DMS 273 treated with DMSO at 0.1 percent for 48 hours (cell line): ENCODE measurements at regions not wholly inside any gene's neighbourhood (a gene's known extent, or its start where the extent isn't known, plus 50 kb on each side); places are given as distances from the start of the nearest gene placed in this dataset.
"Not testable (repeated sequence)": the region's sequence is repeated elsewhere in the genome, so short reads cannot be mapped to it uniquely, and the experiment has no call there.

ENCODE experiments used
- DNase-seq: peaks from one replicate; lab custom pipeline; 2025; lab: John Stamatoyannopoulos, UW

- DNase-seq, result no peak
Observed at GRCh38 chr2:221997683-221998082, 301.1 kb downstream of the PAX3 start.

GRCh38 chr2:221997100-221997499, 301.7 kb downstream of the PAX3 start:
- no peak for DNase-seq

- no peak for DNase-seq
Observed at GRCh38 chr2:221994926-221995325, 303.9 kb downstream of the PAX3 start.

- not testable (repeated sequence) for DNase-seq
Observed at GRCh38 chr2:221984376-221984775, 314.4 kb downstream of the PAX3 start.

GRCh38 chr2:221981912-221982470, 316.8 kb downstream of the PAX3 start:
- no peak for DNase-seq

GRCh38 chr2:221975151-221975550, 323.6 kb downstream of the PAX3 start:
- DNase-seq, result no peak

- no peak for DNase-seq
Observed at GRCh38 chr2:221973902-221974301, 324.9 kb downstream of the PAX3 start.

- DNase-seq, result no peak
Observed at GRCh38 chr2:221973502-221973901, 325.3 kb downstream of the PAX3 start.

GRCh38 chr2:221972813-221973478, 325.9 kb downstream of the PAX3 start:
- no peak for DNase-seq

GRCh38 chr2:221970389-221970788, 328.4 kb downstream of the PAX3 start:
- no peak for DNase-seq

- no peak for DNase-seq
Observed at GRCh38 chr2:221969830-221970144, 329.0 kb downstream of the PAX3 start.

- DNase-seq, result no peak
Observed at GRCh38 chr2:221969087-221969829, 329.5 kb downstream of the PAX3 start.

GRCh38 chr2:221962186-221962585, 336.6 kb downstream of the PAX3 start:
- no peak for DNase-seq

GRCh38 chr2:221961561-221961960, 337.2 kb downstream of the PAX3 start:
- no peak for DNase-seq

GRCh38 chr2:221958224-221958623, 340.6 kb downstream of the PAX3 start:
- DNase-seq, result peak; percentile 7

- DNase-seq, result no peak
Observed at GRCh38 chr2:221948076-221948475, 350.7 kb downstream of the PAX3 start.

GRCh38 chr2:221944452-221944851, 354.3 kb downstream of the PAX3 start:
- not testable (repeated sequence) for DNase-seq

- DNase-seq, result no peak
Observed at GRCh38 chr2:221943076-221943810, 355.6 kb downstream of the PAX3 start.

GRCh38 chr2:221931251-221931991, 359.3 kb upstream of the EPHA4 start:
- DNase-seq, result no peak

- no peak for DNase-seq
Observed at GRCh38 chr2:221929259-221929658, 357.2 kb upstream of the EPHA4 start.

- no peak for DNase-seq
Observed at GRCh38 chr2:221926327-221926726, 354.2 kb upstream of the EPHA4 start.

GRCh38 chr2:221924576-221924975, 352.5 kb upstream of the EPHA4 start:
- no peak for DNase-seq
